Epithelial cell of proximal tubule (primary cell): ENCODE measurements at regions not wholly inside any gene's neighbourhood (a gene's known extent, or its start where the extent isn't known, plus 50 kb on each side); places are given as distances from the start of the nearest gene placed in this dataset.
A peak's percentile ranks its signal among the peaks of the same experiment; 100 is the strongest.

Experiments used
- DNase-seq: peaks from one replicate; pipeline ENCODE4 v3.0.0-alpha.2; 2011; ENCODE audit warnings: low read depth
- H3K4me3 ChIP-seq: 2 replicates; pipeline ENCODE4 v1.5.1; 2011; ENCODE audit warnings: low read depth, mild to moderate bottlenecking, low read length
- CTCF ChIP-seq: conservative IDR thresholded peaks from 2 replicates; pipeline ENCODE4 v1.5.1; 2012; ENCODE audit warnings: low read depth, mild to moderate bottlenecking, low read length

GRCh38 chr11:11789735-11790369, 51.9 kb upstream of the USP47 start:
- DNase-seq: no peak
- TF ChIP-seq CTCF: peak; percentile 74

GRCh38 chr11:11788063-11788710, 53.6 kb upstream of the USP47 start:
- no peak for DNase-seq
- TF ChIP-seq CTCF: no peak
- no peak overlapping the region for H3K4me3 ChIP-seq

More at GRCh38 chr11:11789735-11790369, 51.9 kb upstream of the USP47 start:
- no peak overlapping the region for H3K4me3 ChIP-seq

GRCh38 chr11:11787305-11788062, 54.3 kb upstream of the USP47 start:
- peak; percentile 85 for TF ChIP-seq CTCF
- no peak for DNase-seq
- H3K4me3 ChIP-seq: no peak overlapping the region

DNA sequence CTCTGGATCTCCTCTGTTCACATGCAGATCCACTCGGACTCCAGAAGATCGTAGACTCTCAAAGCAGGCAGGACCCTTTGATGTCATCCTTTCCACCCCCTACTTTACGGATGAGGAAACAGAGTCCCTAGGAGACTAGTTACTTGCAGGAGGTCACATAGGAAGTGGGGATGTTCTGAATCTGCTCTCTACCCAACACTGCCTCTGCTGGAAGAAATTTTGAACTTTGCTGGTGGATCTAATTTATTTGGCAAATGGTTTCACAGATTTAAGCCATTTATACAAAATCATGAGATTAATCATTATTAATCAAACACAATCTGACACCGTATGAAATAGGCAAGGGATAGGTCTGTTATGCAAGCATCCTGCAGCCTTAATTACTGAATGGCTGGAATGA, 55.0 kb upstream of the USP47 start:
- no peak overlapping the region for H3K4me3 ChIP-seq
- TF ChIP-seq CTCF: peak; percentile 74
- DNase-seq: no peak

DNA sequence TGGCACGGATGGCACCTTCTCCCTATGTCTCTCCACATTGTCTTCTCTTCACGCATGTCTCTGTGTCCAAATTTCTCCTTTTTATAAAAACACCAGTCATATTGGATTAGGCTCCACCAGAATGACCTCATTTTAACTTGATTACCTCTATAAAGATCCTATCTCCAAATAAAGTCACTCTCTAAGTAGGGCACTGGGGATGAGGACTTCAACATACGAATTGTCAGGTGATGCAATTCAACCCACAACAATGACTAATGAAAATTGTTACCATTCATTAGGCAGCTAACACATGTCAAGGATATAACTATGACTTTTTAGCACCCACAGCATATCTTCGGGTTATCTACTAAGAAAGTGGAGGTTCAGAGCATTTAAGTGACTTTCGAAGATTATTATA, 55.5 kb upstream of the USP47 start:
- no peak overlapping the region for H3K4me3 ChIP-seq
- DNase-seq: no peak
- no peak for TF ChIP-seq CTCF

GRCh38 chr11:11782532-11783110, 59.2 kb upstream of the USP47 start:
- H3K4me3 ChIP-seq: no peak overlapping the region
- TF ChIP-seq CTCF: no peak
- DNase-seq: no peak
